HS-27A (cell line): ENCODE measurements at regions not wholly inside any gene's neighbourhood (a gene's known extent, or its start where the extent isn't known, plus 50 kb on each side); places are given as distances from the start of the nearest gene placed in this dataset.

ENCODE experiments used
- DNase-seq: peaks from one replicate; pipeline ENCODE4 v3.0.0-alpha.2; 2012; ENCODE audit warnings: low read depth, missing footprints

GRCh38 chr13:38606699-38607535 lies 80.0 kb upstream of the FREM2 start:
- DNase-seq: no peak

GRCh38 chr13:38617936-38618335 lies 68.9 kb upstream of the FREM2 start:
- no peak for DNase-seq

DNA sequence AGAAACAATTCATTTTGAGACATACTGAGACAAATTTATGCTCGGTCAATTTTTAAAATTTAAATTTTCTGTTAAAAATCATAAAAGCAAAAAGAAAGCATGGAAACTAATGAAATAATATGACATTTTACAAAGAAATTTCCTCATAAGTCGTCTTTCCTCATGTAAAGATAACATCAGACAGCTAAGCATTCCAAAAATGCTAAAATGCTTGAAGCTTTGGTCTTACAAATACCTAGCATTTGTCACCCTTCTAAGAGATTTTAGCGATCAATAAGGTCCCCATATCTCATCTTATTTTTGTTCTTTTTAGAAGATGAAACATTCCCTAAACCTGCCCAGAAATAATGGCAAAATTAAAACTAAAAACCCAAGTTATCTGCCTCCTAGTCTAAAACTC lies 68.5 kb upstream of the FREM2 start:
- no peak for DNase-seq

DNA sequence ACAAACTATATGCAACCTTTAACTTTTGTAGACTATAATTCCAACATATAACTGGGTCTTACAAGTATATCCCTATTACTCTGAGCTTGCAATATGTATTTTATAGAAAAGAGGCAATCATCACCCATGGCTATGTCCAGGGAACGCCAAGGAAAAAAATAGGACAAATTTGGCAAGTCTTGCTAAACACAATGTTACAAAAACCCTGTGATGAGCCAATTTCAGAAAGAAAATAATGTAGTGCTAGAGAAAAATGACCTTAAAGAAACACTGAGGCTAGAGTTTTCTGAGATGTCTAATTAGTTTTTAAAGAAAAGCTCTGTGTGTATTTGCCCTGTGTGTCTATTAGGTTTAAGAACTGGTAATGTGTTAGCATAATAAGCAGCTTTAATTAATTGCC lies 68.0 kb upstream of the FREM2 start:
- DNase-seq: no peak

DNA sequence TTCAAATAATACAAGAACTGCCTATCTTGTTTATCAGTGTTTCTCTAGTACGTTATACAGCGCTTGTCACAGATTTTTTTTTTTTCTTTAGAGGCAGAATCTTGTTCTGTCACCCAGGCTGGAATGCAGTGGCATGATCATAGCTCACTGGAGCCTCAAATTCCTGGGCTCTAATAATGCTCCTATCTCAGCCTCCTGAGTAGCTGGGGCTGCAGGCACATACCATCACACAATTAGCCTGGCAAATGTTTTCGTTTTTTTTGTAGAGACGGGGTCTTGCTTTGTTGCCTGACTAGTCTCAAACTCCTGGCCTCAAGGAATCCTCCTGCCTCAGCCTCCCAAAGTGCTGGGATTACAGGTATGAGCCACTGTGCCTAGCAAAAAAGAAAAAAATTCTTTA lies 66.0 kb upstream of the FREM2 start:
- DNase-seq: no peak

- DNase-seq: no peak
Observed at GRCh38 chr13:38624822-38625221, 62.1 kb upstream of the FREM2 start.

GRCh38 chr13:38628554-38628953 lies 58.3 kb upstream of the FREM2 start:
- no peak for DNase-seq

GRCh38 chr13:38630780-38631179 lies 56.1 kb upstream of the FREM2 start:
- peak; percentile 20 for DNase-seq

DNA sequence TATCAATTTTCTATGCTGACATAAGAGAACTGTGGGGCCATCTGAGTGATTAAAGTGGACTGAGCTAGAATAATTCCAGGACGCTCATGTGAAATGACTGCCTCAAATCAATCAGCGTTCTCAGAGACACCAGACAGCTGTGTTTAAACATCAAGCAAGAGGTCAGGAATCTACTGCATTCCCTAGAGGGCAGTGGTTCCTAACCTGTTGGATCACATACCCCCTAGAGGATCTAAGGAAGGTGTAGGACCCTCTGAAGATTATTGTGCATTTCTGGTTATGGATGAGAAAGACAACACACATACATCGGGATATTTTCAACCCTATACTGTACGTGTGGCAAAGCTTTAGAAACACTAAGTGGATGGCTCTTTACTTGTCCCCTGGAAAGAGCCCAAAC lies 51.8 kb upstream of the FREM2 start:
- no peak for DNase-seq

DNA sequence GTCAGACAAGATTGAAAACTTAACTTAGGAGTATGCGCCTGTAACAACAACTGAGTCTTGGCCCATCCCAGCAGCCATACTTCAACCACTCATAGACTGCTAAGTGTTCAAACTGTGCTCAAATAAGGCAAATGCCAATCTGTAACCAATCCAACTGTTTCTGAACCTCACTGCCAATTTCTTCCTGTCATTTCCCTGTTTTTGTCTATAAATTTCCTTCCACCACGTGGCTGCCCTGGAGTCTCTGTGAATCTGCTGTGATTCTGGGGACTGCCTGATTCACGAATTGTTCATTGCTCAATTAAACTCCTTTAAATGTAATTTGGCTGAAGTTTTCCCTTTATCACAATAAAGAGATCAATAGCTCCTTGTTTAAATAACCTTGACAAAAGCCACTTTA lies 50.8 kb upstream of the FREM2 start:
- no peak for DNase-seq

DNA sequence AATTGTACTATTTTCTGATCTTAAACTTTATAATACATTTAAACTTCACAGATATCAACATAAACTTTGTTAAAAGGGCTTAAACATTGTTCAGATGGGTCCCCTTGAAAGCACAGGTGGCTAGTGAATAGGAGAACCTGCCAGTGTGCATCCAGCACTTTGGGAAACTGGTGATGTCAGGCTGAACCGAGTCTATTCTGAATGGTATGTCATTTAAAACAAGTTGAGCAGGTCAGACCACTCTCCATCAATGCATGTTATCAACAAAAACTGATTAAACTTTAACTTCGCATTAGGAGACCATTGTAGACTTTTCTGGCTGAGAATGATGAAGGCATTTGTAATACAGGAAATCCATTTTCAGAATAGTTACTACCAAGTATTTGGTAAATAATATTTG lies 50.1 kb upstream of the FREM2 start:
- no peak for DNase-seq
